ENCODE measurements at regions not wholly inside any gene's neighbourhood (a gene's known extent, or its start where the extent isn't known, plus 50 kb on each side); places are given as distances from the start of the nearest gene placed in this dataset.

DNA sequence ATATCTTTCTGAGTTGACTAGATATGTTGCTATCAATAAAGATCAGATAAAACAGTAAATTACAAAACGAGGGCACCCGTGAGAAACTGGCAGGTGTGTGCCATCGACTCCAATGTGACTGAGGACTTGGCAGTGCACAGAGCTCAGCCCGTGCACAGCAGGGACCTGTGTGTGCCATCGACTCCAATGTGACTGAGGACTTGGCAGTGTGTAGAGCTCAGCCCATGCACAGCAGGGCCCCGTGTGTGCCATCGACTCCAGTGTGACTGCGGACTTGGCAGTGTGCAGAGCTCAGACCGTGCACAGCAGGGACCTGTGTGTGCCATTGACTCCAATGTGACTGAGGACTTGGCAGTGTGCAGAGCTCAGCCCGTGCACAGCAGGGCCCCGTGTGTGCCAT is 347.2 kb upstream of the B3GAT1 start:
- ATAC-seq = no peak
- TF ChIP-seq ARNTL (CRISPR knock-in tag; IDR thresholded peaks at IDR 0.05; ENCODE audit: borderline replicate concordance, low read depth) (no peak), ZFP3 (CRISPR knock-in tag; IDR thresholded peaks at IDR 0.05) (no peak), BACH2 (CRISPR knock-in tag; IDR thresholded peaks at IDR 0.05; ENCODE audit: borderline replicate concordance) (no peak), ZC3H10 (CRISPR knock-in tag; IDR thresholded peaks at IDR 0.05) (no peak), ISL1 (CRISPR knock-in tag; IDR thresholded peaks at IDR 0.05) (no peak), TOX (CRISPR knock-in tag; IDR thresholded peaks at IDR 0.05; ENCODE audit: borderline replicate concordance) (no peak)
- TF ChIP-seq, protein P1, sequence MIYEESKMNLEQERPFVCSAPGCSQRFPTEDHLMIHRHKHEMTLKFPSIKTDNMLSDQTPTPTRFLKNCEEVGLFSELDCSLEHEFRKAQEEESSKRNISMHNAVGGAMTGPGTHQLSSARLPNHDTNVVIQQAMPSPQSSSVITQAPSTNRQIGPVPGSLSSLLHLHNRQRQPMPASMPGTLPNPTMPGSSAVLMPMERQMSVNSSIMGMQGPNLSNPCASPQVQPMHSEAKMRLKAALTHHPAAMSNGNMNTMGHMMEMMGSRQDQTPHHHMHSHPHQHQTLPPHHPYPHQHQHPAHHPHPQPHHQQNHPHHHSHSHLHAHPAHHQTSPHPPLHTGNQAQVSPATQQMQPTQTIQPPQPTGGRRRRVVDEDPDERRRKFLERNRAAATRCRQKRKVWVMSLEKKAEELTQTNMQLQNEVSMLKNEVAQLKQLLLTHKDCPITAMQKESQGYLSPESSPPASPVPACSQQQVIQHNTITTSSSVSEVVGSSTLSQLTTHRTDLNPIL (CRISPR knock-in tag; IDR thresholded peaks at IDR 0.05; ENCODE audit: low read depth) = no peak
- TF ChIP-seq, protein P2, sequence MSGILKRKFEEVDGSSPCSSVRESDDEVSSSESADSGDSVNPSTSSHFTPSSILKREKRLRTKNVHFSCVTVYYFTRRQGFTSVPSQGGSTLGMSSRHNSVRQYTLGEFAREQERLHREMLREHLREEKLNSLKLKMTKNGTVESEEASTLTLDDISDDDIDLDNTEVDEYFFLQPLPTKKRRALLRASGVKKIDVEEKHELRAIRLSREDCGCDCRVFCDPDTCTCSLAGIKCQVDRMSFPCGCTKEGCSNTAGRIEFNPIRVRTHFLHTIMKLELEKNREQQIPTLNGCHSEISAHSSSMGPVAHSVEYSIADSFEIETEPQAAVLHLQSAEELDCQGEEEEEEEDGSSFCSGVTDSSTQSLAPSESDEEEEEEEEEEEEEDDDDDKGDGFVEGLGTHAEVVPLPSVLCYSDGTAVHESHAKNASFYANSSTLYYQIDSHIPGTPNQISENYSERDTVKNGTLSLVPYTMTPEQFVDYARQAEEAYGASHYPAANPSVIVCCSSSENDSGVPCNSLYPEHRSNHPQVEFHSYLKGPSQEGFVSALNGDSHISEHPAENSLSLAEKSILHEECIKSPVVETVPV (CRISPR knock-in tag; IDR thresholded peaks at IDR 0.05) = no peak

DNA sequence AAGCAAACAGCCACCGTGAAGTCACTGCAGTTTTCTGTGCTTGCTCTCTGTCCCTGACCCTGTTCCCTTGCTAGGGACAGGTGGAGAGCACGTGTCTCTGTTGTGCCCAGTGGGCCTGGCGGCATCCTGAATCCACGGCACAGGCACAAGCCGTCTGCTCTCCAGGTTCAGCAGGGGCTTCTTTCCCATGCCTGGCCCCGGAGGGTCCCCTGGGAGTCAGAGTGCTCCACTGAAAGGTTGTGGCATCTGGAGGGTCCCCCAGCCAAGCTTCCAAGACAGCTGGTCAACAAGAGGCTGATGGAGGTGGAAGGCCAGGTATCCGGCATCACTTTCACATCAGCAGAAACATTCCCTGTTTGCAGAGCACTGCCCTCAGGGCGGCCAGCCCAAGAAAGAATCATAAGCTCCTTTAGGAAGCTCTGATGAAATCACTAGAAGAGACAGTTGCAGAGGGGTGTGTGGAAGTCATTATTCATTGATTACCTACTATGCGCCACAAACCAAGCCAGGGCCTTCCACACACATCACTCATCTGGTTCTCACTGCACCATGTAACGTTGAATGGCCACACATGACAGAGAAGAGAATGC is 346.4 kb upstream of the B3GAT1 start:
- no peak for ATAC-seq

DNA sequence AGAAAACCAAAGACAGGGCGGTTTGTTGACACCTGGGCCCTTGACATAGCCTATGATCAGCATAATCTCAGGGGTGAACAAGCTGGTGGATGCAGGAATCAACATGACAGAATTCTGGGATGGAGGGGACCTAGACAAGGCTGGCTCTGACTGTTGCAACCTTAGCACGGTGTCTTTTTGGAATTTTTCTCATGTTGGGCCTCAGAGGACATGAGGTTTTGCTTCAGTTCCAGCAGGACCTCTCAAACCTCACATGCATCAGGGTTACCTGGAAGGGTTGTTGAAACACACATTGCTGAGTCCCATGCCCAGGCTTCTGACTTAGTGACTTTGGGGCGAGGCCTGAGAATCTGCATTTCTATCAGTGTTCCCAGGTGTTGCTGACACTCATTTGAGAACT is 345.6 kb upstream of the B3GAT1 start:
- ATAC-seq = no peak
- TF ChIP-seq RARB (CRISPR knock-in tag; IDR thresholded peaks at IDR 0.05) (no peak), ARNTL (CRISPR knock-in tag; IDR thresholded peaks at IDR 0.05; ENCODE audit: borderline replicate concordance, low read depth) (no peak), ZFP3 (CRISPR knock-in tag; IDR thresholded peaks at IDR 0.05) (no peak), BACH2 (CRISPR knock-in tag; IDR thresholded peaks at IDR 0.05; ENCODE audit: borderline replicate concordance) (no peak), OSR1 (CRISPR knock-in tag; IDR thresholded peaks at IDR 0.05) (no peak), CSDC2 (CRISPR knock-in tag; IDR thresholded peaks at IDR 0.05) (no peak), ZNF565 (CRISPR knock-in tag; conservative IDR thresholded peaks at IDR 0.05; ENCODE audit: low read depth) (no peak), ZC3H10 (CRISPR knock-in tag; IDR thresholded peaks at IDR 0.05) (no peak), ESRRG (CRISPR knock-in tag; IDR thresholded peaks at IDR 0.05) (no peak), ZNF8 (CRISPR knock-in tag; IDR thresholded peaks at IDR 0.05) (no peak), PPARA (CRISPR knock-in tag; IDR thresholded peaks at IDR 0.05; ENCODE audit: borderline replicate concordance) (no peak), GLIS3 (CRISPR knock-in tag; IDR thresholded peaks at IDR 0.05) (no peak)
- TF ChIP-seq, protein P1 (CRISPR knock-in tag; IDR thresholded peaks at IDR 0.05; ENCODE audit: low read depth) = no peak
- TF ChIP-seq, protein P2 (CRISPR knock-in tag; IDR thresholded peaks at IDR 0.05) = no peak
- TF ChIP-seq, protein P3, sequence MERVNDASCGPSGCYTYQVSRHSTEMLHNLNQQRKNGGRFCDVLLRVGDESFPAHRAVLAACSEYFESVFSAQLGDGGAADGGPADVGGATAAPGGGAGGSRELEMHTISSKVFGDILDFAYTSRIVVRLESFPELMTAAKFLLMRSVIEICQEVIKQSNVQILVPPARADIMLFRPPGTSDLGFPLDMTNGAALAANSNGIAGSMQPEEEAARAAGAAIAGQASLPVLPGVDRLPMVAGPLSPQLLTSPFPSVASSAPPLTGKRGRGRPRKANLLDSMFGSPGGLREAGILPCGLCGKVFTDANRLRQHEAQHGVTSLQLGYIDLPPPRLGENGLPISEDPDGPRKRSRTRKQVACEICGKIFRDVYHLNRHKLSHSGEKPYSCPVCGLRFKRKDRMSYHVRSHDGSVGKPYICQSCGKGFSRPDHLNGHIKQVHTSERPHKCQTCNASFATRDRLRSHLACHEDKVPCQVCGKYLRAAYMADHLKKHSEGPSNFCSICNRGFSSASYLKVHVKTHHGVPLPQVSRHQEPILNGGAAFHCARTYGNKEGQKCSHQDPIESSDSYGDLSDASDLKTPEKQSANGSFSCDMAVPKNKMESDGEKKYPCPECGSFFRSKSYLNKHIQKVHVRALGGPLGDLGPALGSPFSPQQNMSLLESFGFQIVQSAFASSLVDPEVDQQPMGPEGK (CRISPR knock-in tag; IDR thresholded peaks at IDR 0.05; ENCODE audit: borderline replicate concordance) = no peak

More for the DNA sequence above, 346.4 kb upstream of the B3GAT1 start:
- no peak for TF ChIP-seq ZNF565 (CRISPR knock-in tag; conservative IDR thresholded peaks at IDR 0.05; ENCODE audit: low read depth)
- TF ChIP-seq GLIS3 (CRISPR knock-in tag; IDR thresholded peaks at IDR 0.05) = no peak
- no peak for TF ChIP-seq ZFP3 (CRISPR knock-in tag; IDR thresholded peaks at IDR 0.05)
- TF ChIP-seq PPARA (CRISPR knock-in tag; IDR thresholded peaks at IDR 0.05; ENCODE audit: borderline replicate concordance) = no peak
- TF ChIP-seq, protein P1 (CRISPR knock-in tag; IDR thresholded peaks at IDR 0.05; ENCODE audit: low read depth) = no peak
- TF ChIP-seq, protein P4, sequence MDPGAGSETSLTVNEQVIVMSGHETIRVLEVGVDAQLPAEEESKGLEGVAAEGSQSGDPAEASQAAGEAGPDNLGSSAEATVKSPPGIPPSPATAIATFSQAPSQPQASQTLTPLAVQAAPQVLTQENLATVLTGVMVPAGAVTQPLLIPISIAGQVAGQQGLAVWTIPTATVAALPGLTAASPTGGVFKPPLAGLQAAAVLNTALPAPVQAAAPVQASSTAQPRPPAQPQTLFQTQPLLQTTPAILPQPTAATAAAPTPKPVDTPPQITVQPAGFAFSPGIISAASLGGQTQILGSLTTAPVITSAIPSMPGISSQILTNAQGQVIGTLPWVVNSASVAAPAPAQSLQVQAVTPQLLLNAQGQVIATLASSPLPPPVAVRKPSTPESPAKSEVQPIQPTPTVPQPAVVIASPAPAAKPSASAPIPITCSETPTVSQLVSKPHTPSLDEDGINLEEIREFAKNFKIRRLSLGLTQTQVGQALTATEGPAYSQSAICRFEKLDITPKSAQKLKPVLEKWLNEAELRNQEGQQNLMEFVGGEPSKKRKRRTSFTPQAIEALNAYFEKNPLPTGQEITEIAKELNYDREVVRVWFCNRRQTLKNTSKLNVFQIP (CRISPR knock-in tag; IDR thresholded peaks at IDR 0.05; ENCODE audit: borderline replicate concordance, low read depth) = no peak
- no peak for TF ChIP-seq OSR1 (CRISPR knock-in tag; IDR thresholded peaks at IDR 0.05)
- no peak for TF ChIP-seq TCF4 (CRISPR knock-in tag; IDR thresholded peaks at IDR 0.05; ENCODE audit: borderline replicate concordance)
- TF ChIP-seq ARNTL (CRISPR knock-in tag; IDR thresholded peaks at IDR 0.05; ENCODE audit: borderline replicate concordance, low read depth) = no peak
- no peak for TF ChIP-seq CSDC2 (CRISPR knock-in tag; IDR thresholded peaks at IDR 0.05)
- TF ChIP-seq ISL1 (CRISPR knock-in tag; IDR thresholded peaks at IDR 0.05) = no peak
- TF ChIP-seq ZC3H10 (CRISPR knock-in tag; IDR thresholded peaks at IDR 0.05) = no peak
- no peak for TF ChIP-seq ZNF70 (CRISPR knock-in tag; IDR thresholded peaks at IDR 0.05)
- TF ChIP-seq, protein P3 (CRISPR knock-in tag; IDR thresholded peaks at IDR 0.05; ENCODE audit: borderline replicate concordance) = no peak
